ENCODE measurements at regions not wholly inside any gene's neighbourhood (a gene's known extent, or its start where the extent isn't known, plus 50 kb on each side); places are given as distances from the start of the nearest gene placed in this dataset.

- no peak overlapping the region for H3K4me3 ChIP-seq (ENCODE audit: low read depth, low read length)
- TF ChIP-seq, protein P1, sequence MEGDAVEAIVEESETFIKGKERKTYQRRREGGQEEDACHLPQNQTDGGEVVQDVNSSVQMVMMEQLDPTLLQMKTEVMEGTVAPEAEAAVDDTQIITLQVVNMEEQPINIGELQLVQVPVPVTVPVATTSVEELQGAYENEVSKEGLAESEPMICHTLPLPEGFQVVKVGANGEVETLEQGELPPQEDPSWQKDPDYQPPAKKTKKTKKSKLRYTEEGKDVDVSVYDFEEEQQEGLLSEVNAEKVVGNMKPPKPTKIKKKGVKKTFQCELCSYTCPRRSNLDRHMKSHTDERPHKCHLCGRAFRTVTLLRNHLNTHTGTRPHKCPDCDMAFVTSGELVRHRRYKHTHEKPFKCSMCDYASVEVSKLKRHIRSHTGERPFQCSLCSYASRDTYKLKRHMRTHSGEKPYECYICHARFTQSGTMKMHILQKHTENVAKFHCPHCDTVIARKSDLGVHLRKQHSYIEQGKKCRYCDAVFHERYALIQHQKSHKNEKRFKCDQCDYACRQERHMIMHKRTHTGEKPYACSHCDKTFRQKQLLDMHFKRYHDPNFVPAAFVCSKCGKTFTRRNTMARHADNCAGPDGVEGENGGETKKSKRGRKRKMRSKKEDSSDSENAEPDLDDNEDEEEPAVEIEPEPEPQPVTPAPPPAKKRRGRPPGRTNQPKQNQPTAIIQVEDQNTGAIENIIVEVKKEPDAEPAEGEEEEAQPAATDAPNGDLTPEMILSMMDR (IDR thresholded peaks at IDR 0.05; ENCODE audit: low read depth, low read length): no peak
These were observed 200.0 kb upstream of the S1PR3 start for GRCh38 chr9:88791105-88791805.

DNA sequence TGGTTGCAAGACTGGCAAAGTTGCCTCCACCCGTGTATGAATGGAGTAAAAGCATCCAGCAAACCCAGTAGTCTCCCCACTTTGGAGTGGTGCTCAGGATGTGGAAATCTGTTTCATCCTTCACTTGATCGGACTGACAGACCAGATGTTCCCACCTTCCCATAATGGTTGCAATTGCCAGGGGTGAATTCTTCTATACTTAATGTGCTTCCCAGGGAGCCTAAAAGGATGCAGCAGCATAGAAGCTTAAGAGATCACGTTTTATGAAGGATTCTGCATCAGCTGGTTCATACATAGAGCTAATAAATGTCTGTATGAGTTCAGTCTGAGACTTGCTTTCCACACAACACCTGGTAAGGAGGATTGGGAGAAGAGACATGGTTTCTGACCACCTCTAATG, 198.8 kb upstream of the S1PR3 start:
- TF ChIP-seq, protein P1 (IDR thresholded peaks at IDR 0.05; ENCODE audit: low read depth, low read length): no peak
- no peak overlapping the region for H3K4me3 ChIP-seq (ENCODE audit: low read depth, low read length)

- H3K4me3 ChIP-seq (ENCODE audit: low read depth, low read length): no peak overlapping the region
- TF ChIP-seq, protein P1 (IDR thresholded peaks at IDR 0.05; ENCODE audit: low read depth, low read length): no peak
These were observed 197.2 kb upstream of the S1PR3 start for GRCh38 chr9:88794100-88794499.

GRCh38 chr9:88796947-88797346, 194.3 kb upstream of the S1PR3 start:
- no peak overlapping the region for H3K4me3 ChIP-seq (ENCODE audit: low read depth, low read length)
- TF ChIP-seq, protein P1 (IDR thresholded peaks at IDR 0.05; ENCODE audit: low read depth, low read length): no peak

DNA sequence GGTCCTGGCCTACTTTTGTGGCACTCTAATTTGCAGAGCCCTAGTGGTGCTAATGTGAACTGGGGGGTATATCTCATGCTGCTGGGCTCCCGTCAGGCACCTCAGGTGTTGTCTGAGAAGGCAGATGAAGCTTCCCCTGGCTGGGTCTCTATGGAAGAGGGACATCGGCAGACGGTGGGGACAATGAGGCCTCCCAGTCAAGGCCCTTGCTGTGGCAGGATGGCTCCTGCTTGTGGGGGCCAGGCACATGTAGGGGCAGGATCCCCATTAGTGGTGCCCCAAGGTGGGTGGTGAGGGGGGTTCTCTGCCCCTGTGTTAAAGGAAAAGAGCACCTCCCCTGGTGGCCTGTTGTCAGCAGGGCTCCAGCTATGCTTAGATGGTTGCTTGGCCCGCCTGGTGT, 192.8 kb upstream of the S1PR3 start:
- TF ChIP-seq, protein P1 (IDR thresholded peaks at IDR 0.05; ENCODE audit: low read depth, low read length): no peak

GRCh38 chr9:88799541-88800328, 191.5 kb upstream of the S1PR3 start:
- no peak overlapping the region for H3K4me3 ChIP-seq (ENCODE audit: low read depth, low read length)
- TF ChIP-seq, protein P1 (IDR thresholded peaks at IDR 0.05; ENCODE audit: low read depth, low read length): no peak

More for the DNA sequence above, 192.8 kb upstream of the S1PR3 start:
- no peak overlapping the region for H3K4me3 ChIP-seq (ENCODE audit: low read depth, low read length)

DNA sequence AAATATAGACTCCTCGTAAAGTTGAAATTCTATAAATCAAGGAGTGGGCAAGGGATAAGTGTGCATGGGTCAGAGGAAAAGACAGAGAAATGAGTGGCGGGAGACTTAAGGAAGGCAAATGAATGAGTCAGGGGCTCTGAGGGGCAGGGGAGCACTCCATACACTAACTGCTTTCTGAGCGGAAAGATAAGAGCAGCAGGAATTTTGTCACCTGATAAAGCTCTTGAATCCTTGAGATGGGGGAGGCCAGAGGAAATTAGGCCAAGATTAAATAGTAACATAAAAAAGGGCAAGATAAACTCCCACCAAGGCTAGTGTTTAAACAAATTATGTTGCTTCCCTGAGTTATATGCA, 191.0 kb upstream of the S1PR3 start:
- H3K4me3 ChIP-seq (ENCODE audit: low read depth, low read length): no peak overlapping the region
- TF ChIP-seq, protein P1 (IDR thresholded peaks at IDR 0.05; ENCODE audit: low read depth, low read length): no peak

Data from WI38 (cell line).